Breast epithelium (tissue), 3 donors: ENCODE measurements at regions not wholly inside any gene's neighbourhood (a gene's known extent, or its start where the extent isn't known, plus 50 kb on each side); places are given as distances from the start of the nearest gene placed in this dataset.

Experiments used
- POLR2A ChIP-seq: fragments of 450-650 bp; IDR thresholded peaks from one replicate; pipeline ENCODE4 v1.6.1; 2016; ENCODE audit warnings: antibody characterized with exemption, mild to moderate bottlenecking, moderate library complexity
- POLR2AphosphoS5 ChIP-seq, 3 donors: sonication (generic); formaldehyde crosslinking; IDR thresholded peaks; one replicate each; pipeline ENCODE4 v1.6.1; 2017; ENCODE audit warnings: antibody characterized with exemption in 3 of 3
- TF ChIP-seq, protein P1 (sequence below), 3 donors: fragments of 450-650 bp; IDR thresholded peaks; one replicate each; pipeline ENCODE4 v1.5.1; 2016 to 2017; ENCODE audit warnings: antibody characterized with exemption in 3 of 3, mild to moderate bottlenecking in 3 of 3, moderate library complexity in 3 of 3

DNA sequence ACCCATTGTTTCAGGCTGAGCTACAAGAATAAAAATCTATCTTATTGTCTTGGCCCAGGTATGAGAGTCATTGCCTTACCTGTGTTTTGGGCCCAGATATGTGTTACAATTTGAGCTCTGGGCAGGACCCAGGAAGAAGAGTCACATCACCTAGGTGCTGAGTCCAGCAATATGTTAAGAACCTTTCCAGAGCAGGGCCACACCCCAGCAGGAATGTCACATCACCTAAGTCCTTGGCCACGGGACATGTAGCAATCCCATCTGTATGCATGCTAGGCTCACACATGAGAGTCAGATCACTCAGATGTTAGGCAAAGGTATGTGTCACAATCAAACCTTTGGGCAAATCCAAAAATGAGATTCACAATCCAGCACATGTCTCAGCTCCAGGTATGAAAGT is 2103.5 kb downstream of the TP53TG3F start:
- TF ChIP-seq, protein P1, sequence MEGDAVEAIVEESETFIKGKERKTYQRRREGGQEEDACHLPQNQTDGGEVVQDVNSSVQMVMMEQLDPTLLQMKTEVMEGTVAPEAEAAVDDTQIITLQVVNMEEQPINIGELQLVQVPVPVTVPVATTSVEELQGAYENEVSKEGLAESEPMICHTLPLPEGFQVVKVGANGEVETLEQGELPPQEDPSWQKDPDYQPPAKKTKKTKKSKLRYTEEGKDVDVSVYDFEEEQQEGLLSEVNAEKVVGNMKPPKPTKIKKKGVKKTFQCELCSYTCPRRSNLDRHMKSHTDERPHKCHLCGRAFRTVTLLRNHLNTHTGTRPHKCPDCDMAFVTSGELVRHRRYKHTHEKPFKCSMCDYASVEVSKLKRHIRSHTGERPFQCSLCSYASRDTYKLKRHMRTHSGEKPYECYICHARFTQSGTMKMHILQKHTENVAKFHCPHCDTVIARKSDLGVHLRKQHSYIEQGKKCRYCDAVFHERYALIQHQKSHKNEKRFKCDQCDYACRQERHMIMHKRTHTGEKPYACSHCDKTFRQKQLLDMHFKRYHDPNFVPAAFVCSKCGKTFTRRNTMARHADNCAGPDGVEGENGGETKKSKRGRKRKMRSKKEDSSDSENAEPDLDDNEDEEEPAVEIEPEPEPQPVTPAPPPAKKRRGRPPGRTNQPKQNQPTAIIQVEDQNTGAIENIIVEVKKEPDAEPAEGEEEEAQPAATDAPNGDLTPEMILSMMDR (IDR thresholded peaks at IDR 0.05), result no peak
- no peak for TF ChIP-seq POLR2A
- TF ChIP-seq POLR2AphosphoS5 (IDR thresholded peaks at IDR 0.05), result no peak
